Left hindlimb (tissue), 1 donor: ENCODE measurements at regions not wholly inside any gene's neighbourhood (a gene's known extent, or its start where the extent isn't known, plus 50 kb on each side); places are given as distances from the start of the nearest gene placed in this dataset.
A peak's percentile ranks its signal among the peaks of the same experiment; 100 is the strongest.
"Not testable (repeated sequence)": the region's sequence is repeated elsewhere in the genome, so short reads cannot be mapped to it uniquely, and the experiment has no call there.

Experiments
- DNase-seq: peaks from one replicate; pipeline ENCODE4 v3.0.0-alpha.2; 2018

GRCh38 chr7:17440025-17440784 is 141.8 kb downstream of the AHR start:
- DNase-seq = not testable (repeated sequence)

- no peak for DNase-seq
Observed at GRCh38 chr7:17440831-17441230, 142.4 kb downstream of the AHR start.

- DNase-seq = no peak
Observed at GRCh38 chr7:17441557-17441956, 143.1 kb downstream of the AHR start.

- no peak for DNase-seq
Observed at GRCh38 chr7:17444151-17444550, 145.7 kb downstream of the AHR start.

GRCh38 chr7:17444673-17445072 is 146.2 kb downstream of the AHR start:
- DNase-seq = no peak

GRCh38 chr7:17446340-17446739 is 147.9 kb downstream of the AHR start:
- DNase-seq = no peak

GRCh38 chr7:17447728-17448478 is 149.5 kb downstream of the AHR start:
- DNase-seq = no peak

GRCh38 chr7:17448479-17449423 is 150.3 kb downstream of the AHR start:
- DNase-seq = no peak

GRCh38 chr7:17456541-17456940 is 158.1 kb downstream of the AHR start:
- DNase-seq = no peak

- no peak for DNase-seq
Observed at GRCh38 chr7:17460001-17460400, 161.5 kb downstream of the AHR start.

- no peak for DNase-seq
Observed at GRCh38 chr7:17460665-17461064, 162.2 kb downstream of the AHR start.

GRCh38 chr7:17462131-17462631 is 163.7 kb downstream of the AHR start:
- DNase-seq = no peak

- no peak for DNase-seq
Observed at GRCh38 chr7:17463511-17464085, 165.1 kb downstream of the AHR start.

GRCh38 chr7:17466216-17466615 is 167.8 kb downstream of the AHR start:
- peak; percentile 32 for DNase-seq

GRCh38 chr7:17467386-17467945 is 169.0 kb downstream of the AHR start:
- no peak for DNase-seq

GRCh38 chr7:17471325-17471724 is 172.9 kb downstream of the AHR start:
- no peak for DNase-seq

GRCh38 chr7:17472518-17472917 is 174.1 kb downstream of the AHR start:
- no peak for DNase-seq

- DNase-seq = no peak
Observed at GRCh38 chr7:17472939-17473338, 174.5 kb downstream of the AHR start.

GRCh38 chr7:17474724-17475344 is 176.4 kb downstream of the AHR start:
- DNase-seq = no peak

- DNase-seq = no peak
Observed at GRCh38 chr7:17477182-17477581, 178.7 kb downstream of the AHR start.

GRCh38 chr7:17481118-17481517 is 182.7 kb downstream of the AHR start:
- DNase-seq = no peak

- DNase-seq = no peak
Observed at GRCh38 chr7:17485368-17485767, 186.9 kb downstream of the AHR start.
